Panc1 (cell line): ENCODE measurements at regions not wholly inside any gene's neighbourhood (a gene's known extent, or its start where the extent isn't known, plus 50 kb on each side); places are given as distances from the start of the nearest gene placed in this dataset.

Source experiments
- ATAC-seq: fragments of 200-7000 bp; cut with Tn5 transposase; 2 replicates; pipeline ENCODE4 v1.9.1; 2020; ENCODE audit warnings: mild to moderate bottlenecking, moderate library complexity
- BruUV-seq: library from RNA; stranded (reverse); fragments of 400-500 nt; replicated peaks from 2 replicates; lab custom pipeline; 2021; lab: Mats Ljungman, UMichigan
- CTCF ChIA-PET: fragments of 300-600 bp; sonication (Branson Sonifier 250); formaldehyde crosslinking; loops from one replicate; lab custom pipeline; 2022; ENCODE audit warnings: antibody characterized with exemption; lab: Charles Lee
- POLR2A ChIA-PET: fragments of 300-600 bp; sonication (Branson Sonifier 250); formaldehyde crosslinking; loops from one replicate; lab custom pipeline; 2022; ENCODE audit warnings: antibody characterized with exemption; lab: Charles Lee
- DNase-seq: peaks from one replicate; pipeline ENCODE4 v3.0.0-alpha.2; 2010; ENCODE audit warnings: low read depth, low spot score
- H3K27ac ChIP-seq: 2 replicates; pipeline ENCODE4 v1.5.1; 2011; ENCODE audit warnings: mild to moderate bottlenecking, low read length, inconsistent platforms
- H3K27me3 ChIP-seq: fragments of 200-500 bp; sonication (Bioruptor generic); 2 replicates; pipeline ENCODE4 v1.6.0; 2014; ENCODE audit warnings: low read length, inconsistent platforms; ENCODE audit not compliant: control insufficient read depth, insufficient read depth
- H3K36me3 ChIP-seq: fragments of 200-500 bp; sonication (Bioruptor generic); 2 replicates; pipeline ENCODE4 v1.5.1; 2014; ENCODE audit warnings: inconsistent platforms, mild to moderate bottlenecking, low read length, moderate library complexity; ENCODE audit not compliant: control insufficient read depth, insufficient read depth
- H3K4me1 ChIP-seq: 2 replicates; pipeline ENCODE4 v1.5.1; 2011; ENCODE audit warnings: inconsistent platforms, mild to moderate bottlenecking, low read length, moderate library complexity; ENCODE audit not compliant: control insufficient read depth, insufficient read depth
- H3K4me3 ChIP-seq, 2 experiments: 2 replicates each; pipeline ENCODE4 v1.5.1; 2011 to 2012; ENCODE audit warnings: low read depth in 2 of 2, low read length in 2 of 2, mild to moderate bottlenecking in 2 of 2, inconsistent platforms in 1 of 2, moderate library complexity in 1 of 2
- H3K9me3 ChIP-seq: fragments of 200-500 bp; sonication (Bioruptor generic); 2 replicates; pipeline ENCODE4 v1.5.1; 2014; ENCODE audit warnings: low read depth, mild to moderate bottlenecking, inconsistent platforms, low read length, moderate library complexity; ENCODE audit not compliant: control insufficient read depth, insufficient read depth
- CTCF ChIP-seq: fragments of 450-650 bp; IDR thresholded peaks from 2 replicates; pipeline ENCODE4 v1.5.1; 2017; ENCODE audit warnings: mild to moderate bottlenecking
- POLR2AphosphoS5 ChIP-seq: IDR thresholded peaks from 2 replicates; pipeline ENCODE4 v1.6.1; 2012; ENCODE audit warnings: mild to moderate bottlenecking, low read depth, low read length, moderate library complexity
- REST ChIP-seq, 2 experiments: IDR thresholded peaks; 2 replicates each; pipeline ENCODE4 v1.6.1; 2011 to 2012; ENCODE audit warnings: low read depth in 2 of 2, control low read depth in 1 of 2, low read length in 1 of 2, mild to moderate bottlenecking in 1 of 2, moderate library complexity in 1 of 2; ENCODE audit not compliant: insufficient read depth in 1 of 2
- SIN3A ChIP-seq: IDR thresholded peaks from 2 replicates; pipeline ENCODE4 v1.6.1; 2012; ENCODE audit warnings: low read depth, mild to moderate bottlenecking, low read length, moderate library complexity, borderline replicate concordance; ENCODE audit not compliant: insufficient read depth
- TCF7L2 ChIP-seq: IDR thresholded peaks from 2 replicates; pipeline ENCODE4 v1.6.1; 2011; ENCODE audit warnings: mild to moderate bottlenecking, low read depth, low read length, inconsistent platforms
- in situ Hi-C: cut with HindIII; loops from 2 replicates; pipeline ENCODE4 v1.10.0; 2016; ENCODE audit warnings: low sequenced_read_pairs, low pct_unique_long_range_greater_than_20kb
- intact Hi-C: fragments of 100-400 bp; cut with micrococcal nuclease; formaldehyde crosslinking; loops from one replicate; pipeline ENCODE4 v1.10.0; 2022; ENCODE audit not compliant: unreplicated experiment

GRCh38 chr12:43216490-43216889 is 335.5 kb downstream of the ADAMTS20 start:
- Histone ChIP-seq H3K4me3 (no peak overlapping the region), H3K36me3 (no peaks in the 10 kb centered on the region), H3K27me3 (no peaks in the 10 kb centered on the region), H3K27ac (no peak overlapping the region), H3K9me3 (no peaks in the 10 kb centered on the region), H3K4me1 (no peaks in the 10 kb centered on the region)
- CTCF ChIA-PET = no interaction called here
- BruUV-seq = no TSS peak
- intact Hi-C loops (no loop called here), in situ Hi-C loops (no loop called here)
- POLR2A ChIA-PET = no interaction called here
- DNase-seq = no peak
- no peak for TF ChIP-seq CTCF
- TF ChIP-seq TCF7L2 = no peak
- TF ChIP-seq POLR2AphosphoS5 = no peak
- no peak for TF ChIP-seq REST (IDR thresholded peaks at IDR 0.05; ENCODE audit: insufficient read depth in 1 of 2, low read depth in 2 of 2, low read length in 1 of 2)
- TF ChIP-seq SIN3A = no peak
- no peak for ATAC-seq

- DNase-seq = no peak
- ChIA-PET POLR2A (no interaction called here), CTCF (no interaction called here)
- intact Hi-C loops = no loop called here
- Histone ChIP-seq H3K36me3 (no peaks in the 10 kb centered on the region), H3K4me3 (no peak overlapping the region), H3K4me1 (no peaks in the 10 kb centered on the region), H3K9me3 (no peaks in the 10 kb centered on the region), H3K27ac (no peak overlapping the region), H3K27me3 (no peaks in the 10 kb centered on the region)
- no TSS peak for BruUV-seq
- ATAC-seq = no peak
- TF ChIP-seq POLR2AphosphoS5 (no peak), SIN3A (no peak), CTCF (no peak), REST (IDR thresholded peaks at IDR 0.05; ENCODE audit: insufficient read depth in 1 of 2, low read depth in 2 of 2, low read length in 1 of 2) (no peak), TCF7L2 (no peak)
- in situ Hi-C loops = no loop called here
Observed at GRCh38 chr12:43214166-43214565, 337.8 kb downstream of the ADAMTS20 start.
